ENCODE measurements at regions not wholly inside any gene's neighbourhood (a gene's known extent, or its start where the extent isn't known, plus 50 kb on each side); places are given as distances from the start of the nearest gene placed in this dataset.

- ATAC-seq (replicated peaks in 1 of 2) (no peak), DNase-seq (no peak)
- H3K27ac Mint-ChIP-seq = no peak overlapping the region
- no peak overlapping the region for H3K4me3 Mint-ChIP-seq
- H3K27me3 Mint-ChIP-seq (ENCODE audit: low read depth) = no peaks in the 10 kb centered on the region
- no peaks in the 10 kb centered on the region for H3K36me3 Mint-ChIP-seq (ENCODE audit: insufficient read depth in 2 of 2)
- H3K4me1 Mint-ChIP-seq (ENCODE audit: low read depth) = no peaks in the 10 kb centered on the region
- no peaks in the 10 kb centered on the region for H3K9me3 Mint-ChIP-seq
These were observed 127.7 kb upstream of the FZD8 start for GRCh38 chr10:35769795-35770194.

DNA sequence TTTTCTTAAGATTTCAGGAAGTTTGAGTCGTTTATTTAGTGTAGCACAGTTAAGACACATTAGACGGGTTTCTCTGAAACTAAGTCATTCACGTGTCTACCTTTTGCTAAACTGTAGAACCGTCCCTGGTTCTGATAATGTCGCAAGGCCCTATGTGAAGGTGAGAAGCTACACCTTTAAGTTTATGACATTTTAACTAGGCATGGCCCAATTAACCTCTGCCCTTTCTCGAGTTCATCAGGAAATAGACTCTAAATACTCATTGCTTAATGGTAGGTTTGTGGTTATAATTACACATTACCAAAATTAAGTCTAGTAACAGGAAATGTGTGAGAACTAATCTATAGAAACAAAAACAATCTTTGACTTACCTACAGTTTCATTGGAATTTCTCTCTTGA, 126.6 kb upstream of the FZD8 start:
- no peaks in the 10 kb centered on the region for H3K36me3 Mint-ChIP-seq (ENCODE audit: insufficient read depth in 2 of 2)
- no peak overlapping the region for H3K27ac Mint-ChIP-seq
- H3K4me3 Mint-ChIP-seq = no peak overlapping the region

DNA sequence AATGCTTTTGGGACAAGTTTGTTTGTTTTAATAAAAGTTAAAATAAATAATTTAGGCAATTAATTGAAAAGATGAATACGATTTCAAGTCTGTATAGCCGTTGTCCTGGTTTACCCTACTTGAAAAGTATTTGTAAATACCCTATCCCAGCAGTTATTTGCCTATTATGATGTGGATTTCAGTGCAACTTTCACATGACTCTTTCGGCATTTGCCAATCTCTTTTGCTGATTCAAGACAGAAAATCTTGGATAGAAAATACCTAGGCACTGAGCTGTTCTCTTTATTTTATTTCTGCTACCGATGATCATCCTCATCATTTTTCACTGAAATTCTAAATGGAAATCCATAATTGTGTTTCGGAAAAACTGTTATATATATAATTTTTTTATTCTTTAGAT, 125.9 kb upstream of the FZD8 start:
- H3K27me3 Mint-ChIP-seq (ENCODE audit: low read depth) = no peaks in the 10 kb centered on the region
- no peaks in the 10 kb centered on the region for H3K36me3 Mint-ChIP-seq (ENCODE audit: insufficient read depth in 2 of 2)
- no peak overlapping the region for H3K27ac Mint-ChIP-seq
- no peak for DNase-seq
- no peaks in the 10 kb centered on the region for H3K4me1 Mint-ChIP-seq (ENCODE audit: low read depth)
- no peaks in the 10 kb centered on the region for H3K9me3 Mint-ChIP-seq
- H3K4me3 Mint-ChIP-seq = no peak overlapping the region
- ATAC-seq (replicated peaks in 1 of 2) = no peak

More for the DNA sequence above, 126.6 kb upstream of the FZD8 start:
- H3K27me3 Mint-ChIP-seq (ENCODE audit: low read depth) = no peaks in the 10 kb centered on the region
- ATAC-seq (replicated peaks in 1 of 2) (no peak), DNase-seq (no peak)
- H3K9me3 Mint-ChIP-seq = no peaks in the 10 kb centered on the region
- H3K4me1 Mint-ChIP-seq (ENCODE audit: low read depth) = no peaks in the 10 kb centered on the region

DNA sequence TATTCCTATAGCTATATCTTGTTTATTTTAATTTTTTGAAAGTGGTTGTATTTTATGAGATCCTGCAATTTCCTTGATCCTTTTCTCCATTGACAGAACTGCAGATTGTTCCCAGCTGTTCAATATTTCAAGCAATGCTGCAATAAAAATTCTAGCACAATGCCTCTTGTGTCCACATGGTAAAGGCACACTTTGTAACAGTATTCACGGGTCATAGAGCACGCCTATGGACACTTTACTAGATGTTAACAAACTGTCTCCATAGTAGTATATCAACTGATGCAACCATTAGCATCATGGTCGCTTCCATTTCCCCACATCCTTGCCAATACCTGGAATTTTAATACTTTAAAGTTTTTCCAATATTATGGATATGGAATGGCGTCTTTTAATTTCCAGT, 123.9 kb upstream of the FZD8 start:
- H3K27me3 Mint-ChIP-seq (ENCODE audit: low read depth) = no peaks in the 10 kb centered on the region

GRCh38 chr10:35765066-35765527, 123.0 kb upstream of the FZD8 start:
- Mint-ChIP-seq H3K27ac (no peak overlapping the region), H3K4me3 (no peak overlapping the region), H3K9me3 (no peaks in the 10 kb centered on the region), H3K36me3 (ENCODE audit: insufficient read depth in 2 of 2) (no peaks in the 10 kb centered on the region), H3K4me1 (ENCODE audit: low read depth) (no peaks in the 10 kb centered on the region), H3K27me3 (ENCODE audit: low read depth) (no peaks in the 10 kb centered on the region)
- ATAC-seq (replicated peaks in 1 of 2) (no peak), DNase-seq (no peak)

More for the DNA sequence above, 123.9 kb upstream of the FZD8 start:
- no peaks in the 10 kb centered on the region for H3K36me3 Mint-ChIP-seq (ENCODE audit: insufficient read depth in 2 of 2)
- H3K27ac Mint-ChIP-seq = no peak overlapping the region
- ATAC-seq (replicated peaks in 1 of 2) (no peak), DNase-seq (no peak)
- no peak overlapping the region for H3K4me3 Mint-ChIP-seq
- H3K9me3 Mint-ChIP-seq = no peaks in the 10 kb centered on the region
- no peaks in the 10 kb centered on the region for H3K4me1 Mint-ChIP-seq (ENCODE audit: low read depth)

DNA sequence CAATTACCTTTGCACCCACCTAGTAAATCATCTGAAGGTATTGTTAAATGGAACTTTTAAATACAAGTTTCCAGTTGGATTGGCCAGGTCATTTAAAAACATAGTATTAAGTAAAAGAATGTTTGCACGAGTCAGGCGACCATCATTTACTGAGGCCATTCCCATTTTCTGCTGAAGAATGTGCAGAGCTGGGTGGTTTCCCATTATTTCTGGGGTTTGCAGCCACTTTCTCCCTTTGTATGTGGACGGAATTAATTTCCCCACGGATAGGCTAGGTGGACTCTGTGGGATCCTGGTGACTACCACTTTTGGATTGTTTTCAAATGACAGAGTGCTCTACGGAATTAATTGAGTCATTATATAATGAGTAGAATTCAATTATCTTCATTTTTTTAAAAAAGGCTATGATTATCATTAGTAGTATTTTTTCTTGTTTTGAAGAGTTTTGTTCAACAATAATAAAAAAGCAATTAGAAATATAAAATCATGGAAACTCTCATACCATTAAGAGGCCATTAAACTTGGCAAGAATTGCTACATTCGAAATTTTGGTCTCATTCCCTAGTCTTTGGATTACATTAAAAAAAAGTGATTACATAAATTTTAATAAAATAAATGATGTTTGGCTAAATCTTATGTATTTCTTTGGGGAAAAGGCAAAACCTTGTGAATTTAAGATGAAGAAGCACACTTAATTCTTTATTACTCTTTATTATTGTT, 120.4 kb upstream of the FZD8 start:
- H3K36me3 Mint-ChIP-seq (ENCODE audit: insufficient read depth in 2 of 2) = no peaks in the 10 kb centered on the region
- no peaks in the 10 kb centered on the region for H3K9me3 Mint-ChIP-seq
- H3K4me3 Mint-ChIP-seq = no peak overlapping the region
- ATAC-seq (replicated peaks in 1 of 2) = no peak
- H3K4me1 Mint-ChIP-seq (ENCODE audit: low read depth) = no peaks in the 10 kb centered on the region
- no peaks in the 10 kb centered on the region for H3K27me3 Mint-ChIP-seq (ENCODE audit: low read depth)
- DNase-seq = no peak
- no peak overlapping the region for H3K27ac Mint-ChIP-seq

- no peaks in the 10 kb centered on the region for H3K4me1 Mint-ChIP-seq (ENCODE audit: low read depth)
- no peak overlapping the region for H3K27ac Mint-ChIP-seq
- no peaks in the 10 kb centered on the region for H3K27me3 Mint-ChIP-seq (ENCODE audit: low read depth)
- no peak for ATAC-seq (replicated peaks in 1 of 2)
- H3K36me3 Mint-ChIP-seq (ENCODE audit: insufficient read depth in 2 of 2) = no peaks in the 10 kb centered on the region
- H3K4me3 Mint-ChIP-seq = no peak overlapping the region
- H3K9me3 Mint-ChIP-seq = no peaks in the 10 kb centered on the region
- DNase-seq = no peak
These were observed 116.0 kb upstream of the FZD8 start for GRCh38 chr10:35758076-35758475.

DNA sequence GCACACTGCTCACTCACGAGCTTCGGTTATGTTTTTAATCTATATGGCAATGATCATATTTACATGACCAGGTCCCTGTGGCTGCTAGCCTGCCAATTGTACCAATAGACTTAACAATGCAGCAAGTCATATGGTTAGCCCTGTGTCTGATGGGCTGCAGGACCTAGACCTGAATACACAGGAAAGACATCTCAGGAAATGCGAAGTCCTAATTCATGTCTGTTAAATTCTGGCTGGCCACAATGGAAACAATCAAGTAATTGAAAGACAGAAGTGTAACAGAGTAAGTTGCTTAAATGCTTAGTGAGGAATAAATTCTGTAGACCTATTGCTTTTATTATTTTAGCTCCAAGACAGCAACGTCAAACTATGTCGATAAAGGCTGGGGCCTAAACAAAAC, 112.4 kb upstream of the FZD8 start:
- Mint-ChIP-seq H3K36me3 (ENCODE audit: insufficient read depth in 2 of 2) (no peaks in the 10 kb centered on the region), H3K27ac (no peak overlapping the region), H3K4me1 (ENCODE audit: low read depth) (no peaks in the 10 kb centered on the region), H3K27me3 (ENCODE audit: low read depth) (no peaks in the 10 kb centered on the region), H3K9me3 (no peaks in the 10 kb centered on the region), H3K4me3 (no peak overlapping the region)
- DNase-seq = no peak
- ATAC-seq (replicated peaks in 1 of 2) = no peak

DNA sequence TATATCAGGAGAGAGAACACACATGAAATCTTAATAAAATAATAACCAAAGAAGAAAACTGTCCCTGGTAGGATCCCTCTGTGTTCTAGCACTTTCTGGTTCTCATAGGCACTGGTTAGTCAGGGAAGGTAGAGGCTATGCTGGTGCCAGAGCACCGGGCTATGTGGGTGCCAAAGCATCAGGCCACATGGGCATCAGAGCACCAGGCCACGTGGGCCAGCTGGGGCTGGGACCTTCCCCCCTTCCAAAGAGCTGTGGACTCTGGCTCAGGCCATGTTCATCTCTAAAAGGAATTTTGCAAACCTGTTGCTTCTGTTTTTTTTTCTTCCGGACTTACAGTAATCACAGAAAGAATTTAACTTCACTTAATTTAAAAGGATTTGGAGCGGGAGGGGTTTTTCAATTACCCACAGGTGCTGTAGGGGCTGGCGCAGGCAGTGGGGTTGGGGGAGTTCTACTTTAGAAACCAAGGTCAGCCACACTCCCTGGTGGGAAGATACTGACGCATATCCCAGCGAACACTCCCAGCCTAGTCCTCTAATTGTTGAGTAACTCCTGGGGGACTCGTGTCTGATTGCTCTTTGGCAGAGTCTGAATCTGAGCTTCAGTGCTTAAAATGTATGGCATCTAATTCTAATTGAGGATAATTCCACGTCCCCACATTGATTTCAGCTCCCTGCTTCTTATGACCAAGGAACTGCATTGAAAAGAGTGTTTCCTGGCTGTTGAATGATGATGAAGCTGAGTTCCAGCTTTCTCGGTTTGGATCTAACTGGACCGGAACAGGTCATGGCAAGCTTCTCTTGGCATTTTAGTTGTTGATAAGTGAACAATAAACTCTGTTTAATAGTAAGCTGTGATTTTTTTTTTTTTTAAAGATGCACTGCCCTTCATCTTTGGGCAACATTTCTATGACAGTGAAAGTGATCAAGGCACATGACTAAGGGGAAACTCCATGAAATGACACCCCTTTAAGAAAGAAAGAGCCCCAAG, 110.7 kb upstream of the FZD8 start:
- no peaks in the 10 kb centered on the region for H3K27me3 Mint-ChIP-seq (ENCODE audit: low read depth)
- H3K4me3 Mint-ChIP-seq = no peak overlapping the region
- no peak for ATAC-seq (replicated peaks in 1 of 2)
- no peaks in the 10 kb centered on the region for H3K4me1 Mint-ChIP-seq (ENCODE audit: low read depth)
- no peak overlapping the region for H3K27ac Mint-ChIP-seq
- DNase-seq = no peak
- H3K36me3 Mint-ChIP-seq (ENCODE audit: insufficient read depth in 2 of 2) = no peaks in the 10 kb centered on the region
- H3K9me3 Mint-ChIP-seq = no peaks in the 10 kb centered on the region

GRCh38 chr10:35751347-35751746, 109.3 kb upstream of the FZD8 start:
- Mint-ChIP-seq H3K4me3 (no peak overlapping the region), H3K36me3 (ENCODE audit: insufficient read depth in 2 of 2) (no peaks in the 10 kb centered on the region), H3K4me1 (ENCODE audit: low read depth) (no peaks in the 10 kb centered on the region), H3K27ac (no peak overlapping the region), H3K27me3 (ENCODE audit: low read depth) (no peaks in the 10 kb centered on the region), H3K9me3 (no peaks in the 10 kb centered on the region)
- no peak for ATAC-seq (replicated peaks in 1 of 2)
- no peak for DNase-seq

GRCh38 chr10:35749230-35749629, 107.1 kb upstream of the FZD8 start:
- ATAC-seq (replicated peaks in 1 of 2) = no peak
- Mint-ChIP-seq H3K4me1 (ENCODE audit: low read depth) (no peaks in the 10 kb centered on the region), H3K27ac (no peak overlapping the region), H3K9me3 (no peaks in the 10 kb centered on the region), H3K36me3 (ENCODE audit: insufficient read depth in 2 of 2) (no peaks in the 10 kb centered on the region), H3K4me3 (no peak overlapping the region), H3K27me3 (ENCODE audit: low read depth) (no peaks in the 10 kb centered on the region)
- DNase-seq = no peak

DNA sequence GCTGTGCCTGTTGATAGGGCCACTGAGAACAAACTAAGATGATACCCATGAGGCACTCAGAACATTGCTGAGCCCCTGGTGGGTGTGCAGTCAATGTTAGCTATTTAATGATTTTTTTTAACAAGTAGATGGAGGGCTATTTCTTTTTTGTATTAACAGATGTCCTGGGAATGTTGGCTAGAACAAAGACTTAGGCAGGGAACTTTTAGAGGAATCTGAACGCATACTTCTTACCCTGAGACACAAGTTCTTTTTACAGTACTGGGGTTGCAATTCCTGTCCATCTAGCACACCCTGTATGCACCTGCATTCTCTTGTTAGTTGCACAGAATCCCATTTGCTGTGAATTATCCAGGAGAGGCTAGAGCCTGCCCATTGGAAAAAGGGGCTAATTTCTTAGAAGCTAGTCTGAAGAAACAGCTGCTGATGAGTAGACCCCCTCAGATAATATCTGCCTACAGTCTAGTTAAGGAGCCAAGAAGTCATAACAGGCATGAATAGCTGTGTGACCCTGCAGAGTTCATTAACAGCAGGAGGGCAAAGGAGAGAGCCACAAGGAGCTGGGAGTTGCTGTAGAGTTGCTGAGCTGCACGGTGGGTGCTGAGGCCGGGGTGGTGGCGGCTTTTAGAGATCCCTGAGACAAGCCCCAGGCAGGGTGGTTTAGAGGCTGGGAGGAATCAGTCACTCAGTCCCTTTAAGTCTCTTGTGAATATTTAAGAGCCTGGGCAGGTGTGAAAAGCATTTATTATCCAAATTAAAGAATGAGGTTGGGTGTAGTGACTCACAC, 103.7 kb upstream of the FZD8 start:
- DNase-seq (no peak), ATAC-seq (replicated peaks in 1 of 2) (no peak)
- Mint-ChIP-seq H3K4me1 (ENCODE audit: low read depth) (no peaks in the 10 kb centered on the region), H3K27ac (no peak overlapping the region), H3K36me3 (ENCODE audit: insufficient read depth in 2 of 2) (no peaks in the 10 kb centered on the region), H3K9me3 (no peaks in the 10 kb centered on the region), H3K27me3 (ENCODE audit: low read depth) (peaks cover 5% of the 10 kb centered on the region), H3K4me3 (no peak overlapping the region)

- no peak for DNase-seq
- Mint-ChIP-seq H3K36me3 (ENCODE audit: insufficient read depth in 2 of 2) (no peaks in the 10 kb centered on the region), H3K27me3 (ENCODE audit: low read depth) (peaks cover 8% of the 10 kb centered on the region), H3K4me3 (no peak overlapping the region), H3K4me1 (ENCODE audit: low read depth) (no peaks in the 10 kb centered on the region), H3K27ac (no peak overlapping the region), H3K9me3 (peaks cover 0 to 3% of the 10 kb centered on the region in 2 donors)
- ATAC-seq (replicated peaks in 1 of 2) = no peak
These were observed 101.8 kb upstream of the FZD8 start for GRCh38 chr10:35743851-35744250.
